IPS-20b (cell line): ENCODE measurements at regions not wholly inside any gene's neighbourhood (a gene's known extent, or its start where the extent isn't known, plus 50 kb on each side); places are given as distances from the start of the nearest gene placed in this dataset.

Experiments used
- H3K27ac ChIP-seq: one replicate; pipeline ENCODE4 v1.5.1; 2013; ENCODE audit warnings: low read length
- H3K27me3 ChIP-seq: 2 replicates; pipeline ENCODE4 v1.6.1; 2013; ENCODE audit warnings: mild to moderate bottlenecking, low read length, inconsistent platforms; ENCODE audit not compliant: insufficient read depth
- H3K36me3 ChIP-seq: 2 replicates; pipeline ENCODE4 v1.6.1; 2013; ENCODE audit warnings: low read depth, mild to moderate bottlenecking, inconsistent platforms, low read length, moderate library complexity; ENCODE audit not compliant: insufficient read depth
- H3K4me1 ChIP-seq: 2 replicates; pipeline ENCODE4 v1.6.1; 2013; ENCODE audit warnings: mild to moderate bottlenecking, control low read depth, inconsistent platforms, low read length, moderate library complexity; ENCODE audit not compliant: insufficient read depth
- H3K4me3 ChIP-seq: 2 replicates; pipeline ENCODE4 v1.5.1; 2013; ENCODE audit warnings: mild to moderate bottlenecking, low read length, inconsistent platforms
- H3K9ac ChIP-seq: 2 replicates; pipeline ENCODE4 v1.6.1; 2013; ENCODE audit warnings: low read depth, mild to moderate bottlenecking, inconsistent platforms, low read length, moderate library complexity
- H3K9me3 ChIP-seq: 2 replicates; pipeline ENCODE4 v1.6.1; 2013; ENCODE audit warnings: mild to moderate bottlenecking, low read depth, low read length, inconsistent platforms; ENCODE audit not compliant: insufficient read depth

- H3K9me3 ChIP-seq, result no peaks in the 10 kb centered on the region
- H3K4me3 ChIP-seq, result no peak overlapping the region
- H3K27me3 ChIP-seq, result no peaks in the 10 kb centered on the region
- no peaks in the 10 kb centered on the region for H3K36me3 ChIP-seq
- H3K27ac ChIP-seq, result no peak overlapping the region
- no peak overlapping the region for H3K9ac ChIP-seq
- H3K4me1 ChIP-seq, result no peaks in the 10 kb centered on the region
Measured at GRCh38 chr7:21359163-21359562, 68.7 kb upstream of the SP4 start.

GRCh38 chr7:21361413-21362125 is 66.3 kb upstream of the SP4 start:
- H3K27ac ChIP-seq, result no peak overlapping the region
- H3K27me3 ChIP-seq, result no peaks in the 10 kb centered on the region
- no peak overlapping the region for H3K9ac ChIP-seq
- H3K9me3 ChIP-seq, result no peaks in the 10 kb centered on the region
- H3K4me1 ChIP-seq, result no peaks in the 10 kb centered on the region
- no peaks in the 10 kb centered on the region for H3K36me3 ChIP-seq
- no peak overlapping the region for H3K4me3 ChIP-seq

- Histone ChIP-seq H3K27ac (no peak overlapping the region), H3K27me3 (no peaks in the 10 kb centered on the region), H3K36me3 (no peaks in the 10 kb centered on the region), H3K4me3 (no peak overlapping the region), H3K9me3 (no peaks in the 10 kb centered on the region), H3K4me1 (no peaks in the 10 kb centered on the region), H3K9ac (no peak overlapping the region)
Measured at GRCh38 chr7:21364801-21365271, 63.0 kb upstream of the SP4 start.

GRCh38 chr7:21365866-21366624 is 61.8 kb upstream of the SP4 start:
- Histone ChIP-seq H3K4me1 (peaks cover 8% of the 10 kb centered on the region; the same call in 1 of the 2 replicates), H3K9ac (no peak overlapping the region), H3K9me3 (no peaks in the 10 kb centered on the region), H3K27ac (no peak overlapping the region), H3K4me3 (no peak overlapping the region), H3K27me3 (no peaks in the 10 kb centered on the region), H3K36me3 (no peaks in the 10 kb centered on the region)

- Histone ChIP-seq H3K4me1 (peaks cover 15% of the 10 kb centered on the region; the same call in 1 of the 2 replicates), H3K9ac (no peak overlapping the region), H3K4me3 (no peak overlapping the region), H3K9me3 (no peaks in the 10 kb centered on the region), H3K27me3 (no peaks in the 10 kb centered on the region), H3K27ac (no peak overlapping the region), H3K36me3 (no peaks in the 10 kb centered on the region)
Measured at GRCh38 chr7:21367081-21367480, 60.8 kb upstream of the SP4 start.

- H3K9ac ChIP-seq, result no peak overlapping the region
- H3K27ac ChIP-seq, result no peak overlapping the region
- H3K27me3 ChIP-seq, result no peaks in the 10 kb centered on the region
- no peaks in the 10 kb centered on the region for H3K9me3 ChIP-seq
- peaks cover 15% of the 10 kb centered on the region; the same call in 1 of the 2 replicates for H3K4me1 ChIP-seq
- no peaks in the 10 kb centered on the region for H3K36me3 ChIP-seq
- H3K4me3 ChIP-seq, result no peak overlapping the region
Measured at GRCh38 chr7:21367537-21367936, 60.3 kb upstream of the SP4 start.

GRCh38 chr7:21368317-21368716 is 59.6 kb upstream of the SP4 start:
- Histone ChIP-seq H3K4me3 (no peak overlapping the region), H3K27ac (no peak overlapping the region), H3K9me3 (peaks cover 3% of the 10 kb centered on the region; the same call in 1 of the 2 replicates), H3K4me1 (peaks cover 15% of the 10 kb centered on the region; the same call in 1 of the 2 replicates), H3K36me3 (no peaks in the 10 kb centered on the region), H3K9ac (no peak overlapping the region), H3K27me3 (no peaks in the 10 kb centered on the region)

- no peak overlapping the region for H3K27ac ChIP-seq
- H3K9me3 ChIP-seq, result peaks cover 3% of the 10 kb centered on the region; the same call in 1 of the 2 replicates
- H3K9ac ChIP-seq, result no peak overlapping the region
Measured at GRCh38 chr7:21370283-21370982, 57.5 kb upstream of the SP4 start.

GRCh38 chr7:21371360-21371759 is 56.5 kb upstream of the SP4 start:
- Histone ChIP-seq H3K36me3 (no peaks in the 10 kb centered on the region), H3K9me3 (peaks cover 5% of the 10 kb centered on the region; the same call in 1 of the 2 replicates), H3K27ac (no peak overlapping the region), H3K4me1 (peaks cover 15% of the 10 kb centered on the region; the same call in 1 of the 2 replicates), H3K4me3 (no peak overlapping the region), H3K9ac (no peak overlapping the region), H3K27me3 (no peaks in the 10 kb centered on the region)

More at GRCh38 chr7:21370283-21370982, 57.5 kb upstream of the SP4 start:
- peaks cover 15% of the 10 kb centered on the region; the same call in 1 of the 2 replicates for H3K4me1 ChIP-seq
- no peaks in the 10 kb centered on the region for H3K27me3 ChIP-seq
- H3K36me3 ChIP-seq, result no peaks in the 10 kb centered on the region
- H3K4me3 ChIP-seq, result no peak overlapping the region

- Histone ChIP-seq H3K9ac (no peak overlapping the region), H3K4me3 (no peak overlapping the region), H3K9me3 (peaks cover 16% of the 10 kb centered on the region; the same call in 1 of the 2 replicates), H3K27ac (no peak overlapping the region), H3K4me1 (peaks cover 15% of the 10 kb centered on the region; the same call in 1 of the 2 replicates), H3K36me3 (no peaks in the 10 kb centered on the region), H3K27me3 (no peaks in the 10 kb centered on the region)
Measured at GRCh38 chr7:21373031-21373430, 54.9 kb upstream of the SP4 start.

- H3K4me1 ChIP-seq, result peaks cover 15% of the 10 kb centered on the region; the same call in 1 of the 2 replicates
- no peak overlapping the region for H3K4me3 ChIP-seq
- H3K36me3 ChIP-seq, result no peaks in the 10 kb centered on the region
- no peaks in the 10 kb centered on the region for H3K27me3 ChIP-seq
- H3K27ac ChIP-seq, result no peak overlapping the region
- peaks cover 23% of the 10 kb centered on the region; the same call in 1 of the 2 replicates for H3K9me3 ChIP-seq
- H3K9ac ChIP-seq, result no peak overlapping the region
Measured at GRCh38 chr7:21374134-21374533, 53.7 kb upstream of the SP4 start.
